ENCODE measurements at regions not wholly inside any gene's neighbourhood (a gene's known extent, or its start where the extent isn't known, plus 50 kb on each side); places are given as distances from the start of the nearest gene placed in this dataset.

DNA sequence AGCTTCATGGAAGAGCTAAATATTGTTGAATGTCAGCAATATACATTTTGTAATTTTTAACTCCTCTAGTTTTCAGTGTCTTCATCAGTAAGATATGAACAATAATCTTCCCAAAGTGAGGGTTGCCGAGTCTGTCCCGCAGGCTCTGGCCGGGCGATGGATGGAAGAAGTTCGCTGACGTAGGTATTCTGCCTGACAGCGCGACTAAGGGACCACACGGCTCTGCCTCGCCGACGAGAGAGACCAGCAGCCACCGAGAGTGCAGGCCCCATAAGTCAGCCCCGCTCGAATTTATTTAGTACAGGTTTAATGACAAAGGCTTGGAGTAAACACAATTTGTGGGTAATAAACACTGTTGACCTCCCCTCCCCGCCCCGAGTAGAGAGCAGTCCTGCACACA, 427.4 kb upstream of the NECTIN3 start:
- Histone ChIP-seq H3K4me3 (no peak overlapping the region), H3K36me3 (no peaks in the 10 kb centered on the region), H3K27me3 (ENCODE audit: low read depth) (no peaks in the 10 kb centered on the region), H3K9me3 (replicated peaks) (no peaks in the 10 kb centered on the region), H3K27ac (replicated peaks) (no peak overlapping the region), H3K4me1 (no peaks in the 10 kb centered on the region)
- no peak for TF ChIP-seq CTCF (IDR thresholded peaks at IDR 0.05; ENCODE audit: borderline replicate concordance)
- no peak for DNase-seq
- intact Hi-C loops (cut with micrococcal nuclease) = no loop called here

DNA sequence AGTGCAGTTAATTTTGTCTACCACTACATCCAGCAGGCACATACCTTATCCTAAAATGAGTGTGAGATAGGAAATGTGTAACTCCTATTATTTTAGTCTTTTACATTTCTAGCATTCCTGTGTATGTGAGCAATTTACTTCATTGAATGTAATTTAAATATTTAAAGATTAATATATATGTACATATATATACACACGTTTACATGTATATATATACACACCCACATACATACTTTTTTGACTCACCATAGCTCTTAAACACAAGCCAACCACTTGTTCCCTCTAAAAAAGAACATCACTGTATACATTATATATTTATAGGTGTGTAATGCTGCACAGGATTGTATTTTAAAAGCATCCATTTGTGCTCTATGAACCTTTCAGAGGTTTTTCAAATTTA, 425.6 kb upstream of the NECTIN3 start:
- TF ChIP-seq CTCF (IDR thresholded peaks at IDR 0.05; ENCODE audit: borderline replicate concordance) = no peak
- Histone ChIP-seq H3K9me3 (replicated peaks) (no peaks in the 10 kb centered on the region), H3K4me1 (no peaks in the 10 kb centered on the region), H3K36me3 (no peaks in the 10 kb centered on the region), H3K27ac (replicated peaks) (no peak overlapping the region), H3K27me3 (ENCODE audit: low read depth) (no peaks in the 10 kb centered on the region), H3K4me3 (no peak overlapping the region)
- no peak for DNase-seq
- intact Hi-C loops (cut with micrococcal nuclease) = no loop called here

GRCh38 chr3:110646496-110646895, 425.1 kb upstream of the NECTIN3 start:
- no peak for TF ChIP-seq CTCF (IDR thresholded peaks at IDR 0.05; ENCODE audit: borderline replicate concordance)
- intact Hi-C loops (cut with micrococcal nuclease) = no loop called here
- H3K27ac ChIP-seq (replicated peaks) = no peak overlapping the region
- H3K4me1 ChIP-seq = no peaks in the 10 kb centered on the region
- no peaks in the 10 kb centered on the region for H3K27me3 ChIP-seq (ENCODE audit: low read depth)
- H3K36me3 ChIP-seq = no peaks in the 10 kb centered on the region
- no peaks in the 10 kb centered on the region for H3K9me3 ChIP-seq (replicated peaks)
- H3K4me3 ChIP-seq = no peak overlapping the region
- DNase-seq = no peak

DNA sequence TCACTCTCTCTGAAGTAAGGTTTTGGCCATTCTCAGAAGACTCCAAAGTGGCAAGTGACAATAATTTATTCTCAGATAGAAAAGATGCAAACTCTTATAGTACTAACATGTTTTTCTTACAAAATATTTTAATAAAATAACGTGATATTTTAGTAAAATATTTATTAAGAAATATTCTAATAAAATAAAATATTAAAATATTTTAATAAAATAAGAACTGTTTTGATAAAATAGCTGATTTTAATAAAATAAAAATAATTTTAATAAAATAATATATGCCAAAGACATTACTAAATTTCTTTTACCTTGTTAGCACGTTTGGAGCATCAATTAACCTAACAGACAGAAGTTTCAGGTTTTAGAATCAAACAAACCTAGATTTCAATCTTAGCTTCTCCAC, 424.0 kb upstream of the NECTIN3 start:
- Histone ChIP-seq H3K9me3 (replicated peaks) (no peaks in the 10 kb centered on the region), H3K4me3 (no peak overlapping the region), H3K36me3 (no peaks in the 10 kb centered on the region), H3K4me1 (no peaks in the 10 kb centered on the region), H3K27me3 (ENCODE audit: low read depth) (no peaks in the 10 kb centered on the region), H3K27ac (replicated peaks) (no peak overlapping the region)
- intact Hi-C loops (cut with micrococcal nuclease) = no loop called here
- no peak for DNase-seq
- TF ChIP-seq CTCF (IDR thresholded peaks at IDR 0.05; ENCODE audit: borderline replicate concordance) = no peak

DNA sequence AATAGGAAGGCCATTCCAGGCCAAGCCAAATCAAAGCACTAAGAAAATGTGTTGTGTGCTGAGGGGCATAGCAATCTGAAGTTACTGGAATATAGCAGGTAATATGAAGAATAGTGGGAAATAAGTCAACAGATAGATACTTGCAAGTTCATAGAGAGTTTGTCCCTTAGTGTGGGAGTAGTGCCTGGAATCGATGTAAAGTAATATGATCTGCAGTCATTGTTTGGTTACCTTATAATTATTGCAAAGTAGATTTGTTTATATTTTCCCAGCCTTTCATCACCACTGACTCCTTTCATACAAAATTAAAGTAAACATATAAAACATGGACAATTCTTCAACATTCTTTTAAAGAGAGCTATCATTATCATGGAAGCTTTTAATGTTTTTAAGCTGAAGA, 420.9 kb upstream of the NECTIN3 start:
- no peaks in the 10 kb centered on the region for H3K9me3 ChIP-seq (replicated peaks)
- no peaks in the 10 kb centered on the region for H3K27me3 ChIP-seq (ENCODE audit: low read depth)
- no peak overlapping the region for H3K4me3 ChIP-seq
- H3K27ac ChIP-seq (replicated peaks) = no peak overlapping the region
- intact Hi-C loops (cut with micrococcal nuclease) = no loop called here
- TF ChIP-seq CTCF (IDR thresholded peaks at IDR 0.05; ENCODE audit: borderline replicate concordance) = no peak
- H3K4me1 ChIP-seq = no peaks in the 10 kb centered on the region
- DNase-seq = no peak
- H3K36me3 ChIP-seq = no peaks in the 10 kb centered on the region
